Hematopoietic multipotent progenitor cell treated with erythropoietin and hydrocortisone succinate and interleukin-3 and kit ligand, for 4 days (in vitro differentiated cells): ENCODE measurements at regions not wholly inside any gene's neighbourhood (a gene's known extent, or its start where the extent isn't known, plus 50 kb on each side); places are given as distances from the start of the nearest gene placed in this dataset.

Source experiments
- DNase-seq: peaks from one replicate; pipeline ENCODE4 v3.0.0-alpha.2; 2015

GRCh38 chr5:133732536-133732935 lies 120.2 kb upstream of the FSTL4 start:
- DNase-seq: no peak

- no peak for DNase-seq
These were observed 119.6 kb upstream of the FSTL4 start for GRCh38 chr5:133731951-133732350.

GRCh38 chr5:133730866-133731265 lies 118.5 kb upstream of the FSTL4 start:
- no peak for DNase-seq

GRCh38 chr5:133730346-133730745 lies 118.0 kb upstream of the FSTL4 start:
- no peak for DNase-seq

- no peak for DNase-seq
These were observed 117.5 kb upstream of the FSTL4 start for GRCh38 chr5:133729800-133730199.

GRCh38 chr5:133728475-133728874 lies 116.1 kb upstream of the FSTL4 start:
- no peak for DNase-seq

- no peak for DNase-seq
These were observed 115.3 kb upstream of the FSTL4 start for GRCh38 chr5:133727636-133728035.

GRCh38 chr5:133723651-133724366 lies 111.5 kb upstream of the FSTL4 start:
- DNase-seq: no peak

GRCh38 chr5:133723126-133723525 lies 110.8 kb upstream of the FSTL4 start:
- DNase-seq: no peak

GRCh38 chr5:133721365-133721764 lies 109.0 kb upstream of the FSTL4 start:
- DNase-seq: no peak

GRCh38 chr5:133718457-133718856 lies 106.1 kb upstream of the FSTL4 start:
- no peak for DNase-seq

- DNase-seq: no peak
These were observed 104.3 kb upstream of the FSTL4 start for GRCh38 chr5:133716532-133717183.

GRCh38 chr5:133715616-133716015 lies 103.3 kb upstream of the FSTL4 start:
- DNase-seq: no peak

- no peak for DNase-seq
These were observed 102.9 kb upstream of the FSTL4 start for GRCh38 chr5:133715216-133715615.

GRCh38 chr5:133714161-133714915 lies 102.0 kb upstream of the FSTL4 start:
- DNase-seq: no peak

GRCh38 chr5:133713751-133714150 lies 101.4 kb upstream of the FSTL4 start:
- no peak for DNase-seq

- DNase-seq: no peak
These were observed 100.9 kb upstream of the FSTL4 start for GRCh38 chr5:133713209-133713608.

GRCh38 chr5:133712562-133712961 lies 100.2 kb upstream of the FSTL4 start:
- no peak for DNase-seq

GRCh38 chr5:133709209-133709725 lies 96.9 kb upstream of the FSTL4 start:
- no peak for DNase-seq

GRCh38 chr5:133708331-133708850 lies 96.0 kb upstream of the FSTL4 start:
- no peak for DNase-seq

- DNase-seq: no peak
These were observed 95.3 kb upstream of the FSTL4 start for GRCh38 chr5:133707629-133708028.

- no peak for DNase-seq
These were observed 94.4 kb upstream of the FSTL4 start for GRCh38 chr5:133706506-133707430.
